CD4-positive, alpha-beta T cell (primary cell): ENCODE measurements at regions not wholly inside any gene's neighbourhood (a gene's known extent, or its start where the extent isn't known, plus 50 kb on each side); places are given as distances from the start of the nearest gene placed in this dataset.

Experiments used
- ATAC-seq: fragments of 200-7000 bp; cut with Tn5 transposase; one replicate; pipeline ENCODE4 v1.10.0; 2022; ENCODE audit warnings: mild to moderate bottlenecking; ENCODE audit not compliant: poor library complexity
- CTCF ChIA-PET: fragments of 350-600 bp; sonication (Branson Sonifier 250); formaldehyde crosslinking; loops from one replicate; lab custom pipeline; 2021; ENCODE audit warnings: antibody characterized with exemption, inconsistent platforms; lab: Charles Lee
- POLR2A ChIA-PET: fragments of 350-600 bp; sonication (Branson Sonifier 250); formaldehyde crosslinking; loops from one replicate; lab custom pipeline; 2021; ENCODE audit warnings: antibody characterized with exemption, inconsistent platforms; lab: Charles Lee
- DNase-seq, 14 experiments: peaks; one replicate each; pipeline ENCODE4 v3.0.0-alpha.2; 2013 to 2020; ENCODE audit warnings: mixed read lengths in 2 of 14
- H3K27ac ChIP-seq, 2 donors: one replicate each; pipeline versions ENCODE4 v1.5.1 to v1.7.0; 2013; ENCODE audit warnings: low read length in 2 of 2, low read depth in 1 of 2, mild to moderate bottlenecking in 1 of 2
- H3K27me3 ChIP-seq, 2 experiments: 1 replicate in 1 of 2; 2 replicates in 1 of 2; pipeline versions ENCODE4 v1.6.1 to v1.7.0; 2013; ENCODE audit warnings: low read length in 2 of 2, control low read depth in 1 of 2, mild to moderate bottlenecking in 1 of 2, moderate library complexity in 1 of 2; ENCODE audit not compliant: insufficient read depth in 2 of 2, control insufficient read depth in 1 of 2
- H3K36me3 ChIP-seq: one replicate; pipeline ENCODE4 v1.6.1; 2013; ENCODE audit warnings: low read length, control low read depth; ENCODE audit not compliant: insufficient read depth
- H3K4me1 ChIP-seq: one replicate; pipeline ENCODE4 v1.6.1; 2013; ENCODE audit warnings: low read length, control low read depth; ENCODE audit not compliant: insufficient read depth
- H3K4me3 ChIP-seq: one replicate; pipeline ENCODE4 v1.5.1; 2013; ENCODE audit warnings: mild to moderate bottlenecking, low read length, moderate library complexity
- H3K9me3 ChIP-seq, 2 experiments: 1 replicate in 1 of 2; 2 replicates in 1 of 2; pipeline versions ENCODE4 v1.6.1 to v1.7.0; 2013; ENCODE audit warnings: low read length in 2 of 2, mild to moderate bottlenecking in 2 of 2, control low read depth in 1 of 2, moderate library complexity in 1 of 2; ENCODE audit not compliant: control insufficient read depth in 1 of 2, insufficient read depth in 1 of 2
- H3K27ac Mint-ChIP-seq: one replicate; pipeline ENCODE4 v1.8.0; 2020; ENCODE audit warnings: mixed read lengths
- H3K27me3 Mint-ChIP-seq: one replicate; pipeline ENCODE4 v1.8.0; 2021; ENCODE audit warnings: mixed read lengths
- H3K36me3 Mint-ChIP-seq: one replicate; pipeline ENCODE4 v1.8.0; 2021; ENCODE audit warnings: low read depth, mixed read lengths
- H3K4me1 Mint-ChIP-seq: one replicate; pipeline ENCODE4 v1.8.0; 2021; ENCODE audit warnings: low read depth, mixed read lengths
- H3K4me3 Mint-ChIP-seq: one replicate; pipeline ENCODE4 v1.8.0; 2020; ENCODE audit warnings: mild to moderate bottlenecking, mixed read lengths
- H3K9me3 Mint-ChIP-seq: one replicate; pipeline ENCODE4 v1.8.0; 2020; ENCODE audit warnings: mixed read lengths
- CTCF ChIP-seq: fragments of 200-600 bp; IDR thresholded peaks from one replicate; pipeline ENCODE4 v1.8.0; 2022; ENCODE audit warnings: antibody characterized with exemption, mild to moderate bottlenecking
- intact Hi-C, 2 experiments: fragments of 100-400 bp; cut with DNase I in 1 of 2; cut with micrococcal nuclease in 1 of 2; formaldehyde crosslinking; loops; one replicate each; pipeline versions ENCODE4 v1.15.1 to v1.9.0; 2023 to 2025; cut with DNase I, micrococcal nuclease

- Mint-ChIP-seq H3K9me3 (peaks cover 11% of the 10 kb centered on the region), H3K27ac (no peak overlapping the region), H3K36me3 (no peaks in the 10 kb centered on the region), H3K4me3 (no peak overlapping the region), H3K4me1 (no peaks in the 10 kb centered on the region), H3K27me3 (no peaks in the 10 kb centered on the region)
- intact Hi-C loops: no loop called here
- CTCF ChIA-PET: no interaction called here
- Histone ChIP-seq H3K4me3 (no peak overlapping the region), H3K36me3 (no peaks in the 10 kb centered on the region), H3K9me3 (peaks cover 0 to 8% of the 10 kb centered on the region in 2 experiments), H3K27ac (no peak overlapping the region), H3K27me3 (no peaks in the 10 kb centered on the region), H3K4me1 (no peaks in the 10 kb centered on the region)
- no peak for DNase-seq
- TF ChIP-seq CTCF: no peak
- no peak for ATAC-seq
- POLR2A ChIA-PET: no interaction called here
These were observed 1668.6 kb upstream of the AGA start for GRCh38 chr4:179110816-179111215.

- H3K4me1 Mint-ChIP-seq: no peaks in the 10 kb centered on the region
- ChIA-PET POLR2A (no interaction called here), CTCF (no interaction called here)
- ATAC-seq (no peak), DNase-seq (no peak)
- peaks cover 15% of the 10 kb centered on the region for H3K9me3 Mint-ChIP-seq
- Histone ChIP-seq H3K36me3 (no peaks in the 10 kb centered on the region), H3K4me3 (no peak overlapping the region), H3K27me3 (no peaks in the 10 kb centered on the region), H3K9me3 (peaks cover 0 to 8% of the 10 kb centered on the region in 2 experiments), H3K27ac (no peak overlapping the region), H3K4me1 (no peaks in the 10 kb centered on the region)
- H3K27ac Mint-ChIP-seq: no peak overlapping the region
- no peaks in the 10 kb centered on the region for H3K27me3 Mint-ChIP-seq
- H3K4me3 Mint-ChIP-seq: no peak overlapping the region
- TF ChIP-seq CTCF: no peak
- intact Hi-C loops: no loop called here
- no peaks in the 10 kb centered on the region for H3K36me3 Mint-ChIP-seq
These were observed 1670.4 kb upstream of the AGA start for GRCh38 chr4:179112441-179113170.

GRCh38 chr4:179114615-179115014, 1672.4 kb upstream of the AGA start:
- intact Hi-C loops: no loop called here
- TF ChIP-seq CTCF: no peak
- Mint-ChIP-seq H3K27me3 (no peaks in the 10 kb centered on the region), H3K9me3 (peaks cover 15% of the 10 kb centered on the region), H3K4me3 (no peak overlapping the region), H3K4me1 (no peaks in the 10 kb centered on the region), H3K27ac (no peak overlapping the region), H3K36me3 (no peaks in the 10 kb centered on the region)
- Histone ChIP-seq H3K36me3 (no peaks in the 10 kb centered on the region), H3K4me1 (no peaks in the 10 kb centered on the region), H3K9me3 (peaks cover 0 to 5% of the 10 kb centered on the region in 2 experiments), H3K4me3 (no peak overlapping the region), H3K27me3 (no peaks in the 10 kb centered on the region), H3K27ac (no peak overlapping the region)
- CTCF ChIA-PET: no interaction called here
- POLR2A ChIA-PET: no interaction called here
- ATAC-seq (no peak), DNase-seq (no peak)
